Nephron progenitor cell (in vitro differentiated cells): ENCODE measurements at regions not wholly inside any gene's neighbourhood (a gene's known extent, or its start where the extent isn't known, plus 50 kb on each side); places are given as distances from the start of the nearest gene placed in this dataset.
A peak's percentile ranks its signal among the peaks of the same experiment; 100 is the strongest.

Experiments used
- DNase-seq: peaks from one replicate; pipeline ENCODE4 v3.0.0; 2021
- H3K27ac Mint-ChIP-seq: 2 replicates; pipeline ENCODE4 v1.8.0; 2021; ENCODE audit warnings: mild to moderate bottlenecking, moderate library complexity, mixed read lengths
- H3K27me3 Mint-ChIP-seq: 2 replicates; pipeline ENCODE4 v1.8.0; 2021; ENCODE audit warnings: mild to moderate bottlenecking, low read depth, mixed read lengths; ENCODE audit not compliant: poor library complexity
- H3K36me3 Mint-ChIP-seq: 2 replicates; pipeline ENCODE4 v1.8.0; 2021; ENCODE audit warnings: low read depth, mixed read lengths
- H3K4me1 Mint-ChIP-seq: 2 replicates; pipeline ENCODE4 v1.8.0; 2021; ENCODE audit warnings: mixed read lengths
- H3K4me3 Mint-ChIP-seq: 2 replicates; pipeline ENCODE4 v1.8.0; 2021; ENCODE audit warnings: mild to moderate bottlenecking, moderate library complexity, mixed read lengths
- H3K9me3 Mint-ChIP-seq: 2 replicates; pipeline ENCODE4 v1.8.0; 2021; ENCODE audit warnings: mild to moderate bottlenecking, moderate library complexity, mixed read lengths
- CTCF ChIP-seq: fragments of 200-600 bp; sonication (generic); IDR thresholded peaks from 2 replicates; pipeline ENCODE4 v1.5.0; 2021; ENCODE audit warnings: antibody characterized with exemption

- Mint-ChIP-seq H3K36me3 (no peaks in the 10 kb centered on the region), H3K9me3 (no peaks in the 10 kb centered on the region), H3K27ac (no peak overlapping the region), H3K4me3 (no peak overlapping the region), H3K27me3 (peaks cover 8% of the 10 kb centered on the region), H3K4me1 (peaks cover 7% of the 10 kb centered on the region)
- DNase-seq = no peak
- no peak for TF ChIP-seq CTCF
Observed at GRCh38 chr2:8028981-8029380, 652.9 kb upstream of the ID2 start.

GRCh38 chr2:8030573-8031303 is 651.1 kb upstream of the ID2 start:
- peaks cover 13% of the 10 kb centered on the region for H3K27me3 Mint-ChIP-seq
- H3K4me3 Mint-ChIP-seq = no peak overlapping the region
- no peak for TF ChIP-seq CTCF
- DNase-seq = no peak
- no peaks in the 10 kb centered on the region for H3K36me3 Mint-ChIP-seq
- H3K27ac Mint-ChIP-seq = no peak overlapping the region
- no peaks in the 10 kb centered on the region for H3K9me3 Mint-ChIP-seq
- H3K4me1 Mint-ChIP-seq = peaks cover 21% of the 10 kb centered on the region

GRCh38 chr2:8031370-8031769 is 650.5 kb upstream of the ID2 start:
- Mint-ChIP-seq H3K36me3 (no peaks in the 10 kb centered on the region), H3K9me3 (no peaks in the 10 kb centered on the region), H3K27me3 (peaks cover 13% of the 10 kb centered on the region), H3K4me3 (no peak overlapping the region), H3K27ac (no peak overlapping the region), H3K4me1 (peaks cover 21% of the 10 kb centered on the region)
- no peak for DNase-seq
- no peak for TF ChIP-seq CTCF

- no peak for TF ChIP-seq CTCF
- Mint-ChIP-seq H3K4me3 (no peak overlapping the region), H3K27me3 (peaks cover 13% of the 10 kb centered on the region), H3K4me1 (peaks cover 21% of the 10 kb centered on the region), H3K36me3 (no peaks in the 10 kb centered on the region), H3K27ac (peak overlapping the region; percentile 11), H3K9me3 (no peaks in the 10 kb centered on the region)
- DNase-seq = no peak
Observed at GRCh38 chr2:8033546-8034096, 648.2 kb upstream of the ID2 start.

- no peaks in the 10 kb centered on the region for H3K9me3 Mint-ChIP-seq
- no peaks in the 10 kb centered on the region for H3K36me3 Mint-ChIP-seq
- peaks cover 9% of the 10 kb centered on the region for H3K27me3 Mint-ChIP-seq
- H3K4me3 Mint-ChIP-seq = no peak overlapping the region
- no peak for TF ChIP-seq CTCF
- H3K4me1 Mint-ChIP-seq = peaks cover 21% of the 10 kb centered on the region
- H3K27ac Mint-ChIP-seq = no peak overlapping the region
- DNase-seq = no peak
Observed at GRCh38 chr2:8036366-8036765, 645.5 kb upstream of the ID2 start.

- Mint-ChIP-seq H3K4me3 (no peak overlapping the region), H3K9me3 (peaks cover 6% of the 10 kb centered on the region), H3K27me3 (peaks cover 10% of the 10 kb centered on the region), H3K4me1 (peaks cover 6% of the 10 kb centered on the region), H3K27ac (no peak overlapping the region), H3K36me3 (peaks cover 4% of the 10 kb centered on the region)
- DNase-seq = no peak
- TF ChIP-seq CTCF = no peak
Observed at GRCh38 chr2:8039732-8040131, 642.1 kb upstream of the ID2 start.
